HG03159 (cell line): ENCODE measurements at regions not wholly inside any gene's neighbourhood (a gene's known extent, or its start where the extent isn't known, plus 50 kb on each side); places are given as distances from the start of the nearest gene placed in this dataset.

ENCODE experiments used
- ATAC-seq: cut with Tn5 transposase; IDR thresholded peaks from one replicate; pipeline ENCODE4 v1.9.1; 2021; ENCODE audit warnings: mild to moderate bottlenecking, moderate library complexity; ENCODE audit not compliant: unreplicated experiment

GRCh38 chr4:167290678-167291077 is 56.4 kb upstream of the SPOCK3 start:
- no peak for ATAC-seq

GRCh38 chr4:167308876-167309275 is 74.6 kb upstream of the SPOCK3 start:
- no peak for ATAC-seq

- ATAC-seq = no peak
Measured at GRCh38 chr4:167321299-167321698, 87.0 kb upstream of the SPOCK3 start.

- no peak for ATAC-seq
Measured at GRCh38 chr4:167339781-167340180, 105.5 kb upstream of the SPOCK3 start.

GRCh38 chr4:167359711-167360110 is 125.4 kb upstream of the SPOCK3 start:
- ATAC-seq = no peak

GRCh38 chr4:167379076-167379835 is 145.0 kb upstream of the SPOCK3 start:
- ATAC-seq = no peak

- ATAC-seq = no peak
Measured at GRCh38 chr4:167380964-167381363, 146.7 kb upstream of the SPOCK3 start.

- ATAC-seq = no peak
Measured at GRCh38 chr4:167383291-167383690, 149.0 kb upstream of the SPOCK3 start.

- ATAC-seq = no peak
Measured at GRCh38 chr4:167397586-167397985, 163.3 kb upstream of the SPOCK3 start.

GRCh38 chr4:167399201-167399600 is 164.9 kb upstream of the SPOCK3 start:
- ATAC-seq = no peak

GRCh38 chr4:167406181-167406580 is 171.9 kb upstream of the SPOCK3 start:
- no peak for ATAC-seq

- ATAC-seq = no peak
Measured at GRCh38 chr4:167415461-167415860, 181.2 kb upstream of the SPOCK3 start.

- ATAC-seq = no peak
Measured at GRCh38 chr4:167419468-167420140, 185.3 kb upstream of the SPOCK3 start.

GRCh38 chr4:167421201-167421600 is 186.9 kb upstream of the SPOCK3 start:
- no peak for ATAC-seq

GRCh38 chr4:167424341-167425256 is 190.3 kb upstream of the SPOCK3 start:
- no peak for ATAC-seq

GRCh38 chr4:167428156-167428555 is 193.9 kb upstream of the SPOCK3 start:
- no peak for ATAC-seq

GRCh38 chr4:167431371-167431770 is 197.1 kb upstream of the SPOCK3 start:
- no peak for ATAC-seq

GRCh38 chr4:167435786-167436185 is 201.5 kb upstream of the SPOCK3 start:
- no peak for ATAC-seq

- no peak for ATAC-seq
Measured at GRCh38 chr4:167443841-167444240, 209.5 kb upstream of the SPOCK3 start.

GRCh38 chr4:167452922-167453430 is 218.7 kb upstream of the SPOCK3 start:
- no peak for ATAC-seq

GRCh38 chr4:167456619-167457018 is 222.3 kb upstream of the SPOCK3 start:
- ATAC-seq = no peak
